ENCODE measurements at regions not wholly inside any gene's neighbourhood (a gene's known extent, or its start where the extent isn't known, plus 50 kb on each side); places are given as distances from the start of the nearest gene placed in this dataset.

DNA sequence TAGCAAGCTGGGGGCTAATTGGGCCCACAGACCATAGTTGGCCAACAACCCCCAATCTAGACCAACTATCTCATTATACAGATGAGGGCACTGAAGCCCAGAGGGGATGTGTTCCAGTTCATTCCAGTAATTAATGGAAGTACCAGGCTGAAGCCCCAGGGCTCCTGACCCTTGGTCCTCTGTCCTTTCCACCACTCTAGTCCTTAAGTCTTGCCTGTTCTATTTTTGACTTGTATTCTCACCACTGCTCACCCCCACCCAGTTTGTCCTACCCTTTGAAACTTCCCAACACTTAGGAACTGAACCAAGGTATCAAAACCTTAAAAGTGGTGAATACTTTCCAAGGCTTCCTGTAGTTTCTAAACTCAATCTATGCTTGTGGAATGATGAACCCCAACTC is 407.4 kb downstream of the ENC1 start (continued):
- no peak for TF ChIP-seq ZNF462 (CRISPR knock-in tag; IDR thresholded peaks at IDR 0.05)
- no peak for TF ChIP-seq STAT1 (IDR thresholded peaks at IDR 0.05; ENCODE audit: unreplicated experiment)
- no peak for TF ChIP-seq EZH2 (IDR thresholded peaks at IDR 0.05; ENCODE audit: low read depth, unreplicated experiment)
- no peak for TF ChIP-seq REST (IDR thresholded peaks at IDR 0.05; ENCODE audit: unreplicated experiment)
- TF ChIP-seq ZNF114 (CRISPR knock-in tag; IDR thresholded peaks at IDR 0.05), result no peak
- no peak for TF ChIP-seq CREB1 (CRISPR knock-in tag; IDR thresholded peaks at IDR 0.05; ENCODE audit: low read depth)
- no peak for TF ChIP-seq POLR2AphosphoS5 (IDR thresholded peaks at IDR 0.05; ENCODE audit: low read depth)
- no peak for TF ChIP-seq EZH2phosphoT487 (IDR thresholded peaks at IDR 0.05; ENCODE audit: unreplicated experiment)
- TF ChIP-seq NANOG (IDR thresholded peaks at IDR 0.05; ENCODE audit: borderline replicate concordance), result no peak

Data from GM23338 (cell line).